GM13976 (cell line): ENCODE measurements at regions not wholly inside any gene's neighbourhood (a gene's known extent, or its start where the extent isn't known, plus 50 kb on each side); places are given as distances from the start of the nearest gene placed in this dataset.

Experiments used
- DNase-seq: peaks from one replicate; pipeline ENCODE4 v3.0.0; 2012; ENCODE audit warnings: low spot score
- CTCF ChIP-seq: IDR thresholded peaks from 2 replicates; pipeline ENCODE4 v1.5.1; 2012; ENCODE audit warnings: borderline replicate concordance, mild to moderate bottlenecking; ENCODE audit not compliant: insufficient read depth; ENCODE audit errors: extremely low read depth, missing control alignments, control extremely low read depth
- in situ Hi-C: fragments of 300-500 bp; cut with MboI; formaldehyde crosslinking; loops from one replicate; pipeline ENCODE4 v1.12.0; 2022; ENCODE audit warnings: low sequenced_read_pairs, mixed read lengths, inconsistent platforms; ENCODE audit not compliant: unreplicated experiment

DNA sequence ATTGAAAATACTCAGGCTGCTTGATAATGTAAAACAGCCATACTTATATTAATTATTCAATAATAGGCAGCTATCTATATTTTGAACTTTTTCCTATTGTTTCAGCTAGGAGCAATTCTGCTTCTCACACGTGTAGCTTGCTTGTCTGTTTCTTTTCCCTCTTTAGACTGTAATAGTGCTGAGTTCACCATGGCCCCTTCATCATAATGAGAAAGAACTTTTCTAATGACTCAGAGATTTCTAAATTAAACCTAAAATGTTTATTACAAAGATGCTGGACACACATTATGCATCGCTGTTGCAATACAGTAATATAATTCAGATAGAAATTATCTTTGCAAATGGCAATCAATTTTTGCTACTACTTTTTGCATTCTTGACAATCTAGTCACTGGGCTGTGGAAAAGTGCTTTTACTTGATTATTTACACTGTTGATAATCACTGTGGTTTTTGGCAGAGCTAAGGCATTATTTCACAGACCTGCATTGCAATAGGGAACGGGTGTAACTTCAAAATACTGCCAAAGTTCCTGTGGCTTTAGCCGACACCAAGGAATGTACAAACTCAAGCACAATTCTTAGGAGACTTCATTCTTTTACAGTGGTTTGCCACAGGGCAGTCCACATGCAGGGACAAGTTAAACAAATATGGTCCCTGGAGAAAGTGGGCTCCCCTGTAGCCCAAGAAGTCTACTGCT, 281.0 kb upstream of the TBL1XR1 start:
- in situ Hi-C loops, result no loop called here
- DNase-seq, result no peak
- TF ChIP-seq CTCF, result no peak

GRCh38 chr3:177479630-177480029, 282.3 kb upstream of the TBL1XR1 start:
- no peak for DNase-seq
- in situ Hi-C loops, result no loop called here
- TF ChIP-seq CTCF, result no peak

- no peak for TF ChIP-seq CTCF
- in situ Hi-C loops, result no loop called here
- DNase-seq, result no peak
Measured at GRCh38 chr3:177481329-177481728, 284.0 kb upstream of the TBL1XR1 start.

DNA sequence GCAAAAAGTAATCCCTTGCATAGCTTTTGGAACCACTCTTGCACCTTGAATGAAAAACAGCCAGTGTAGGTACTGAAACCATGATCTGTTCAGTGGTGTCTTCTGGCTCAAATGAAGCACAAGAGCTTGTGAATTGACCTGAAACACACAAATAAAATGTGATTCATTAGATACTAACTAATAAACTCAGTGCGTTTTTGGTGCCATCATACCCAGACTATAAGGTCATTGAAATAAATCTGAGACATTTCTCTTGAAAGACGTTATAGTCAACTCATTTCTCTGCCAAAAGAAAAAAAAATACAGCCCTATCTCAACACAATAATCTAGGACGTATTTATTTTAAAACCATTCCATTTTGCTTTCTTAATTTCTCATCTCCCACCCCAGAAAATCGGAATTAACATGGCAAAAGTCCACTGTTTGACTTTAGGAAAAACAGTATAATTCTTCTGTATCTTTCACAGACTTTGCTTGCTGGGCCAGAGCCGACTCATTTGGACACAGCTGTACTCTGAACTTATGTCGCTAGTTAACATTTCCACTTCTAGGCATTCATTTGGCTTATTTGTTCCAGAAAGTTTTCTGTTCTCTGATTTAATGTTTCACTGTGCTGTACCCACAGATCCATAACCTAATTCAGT, 284.9 kb upstream of the TBL1XR1 start:
- in situ Hi-C loops, result no loop called here
- no peak for TF ChIP-seq CTCF
- no peak for DNase-seq

- in situ Hi-C loops, result no loop called here
- TF ChIP-seq CTCF, result no peak
- no peak for DNase-seq
Measured at GRCh38 chr3:177483182-177483967, 286.1 kb upstream of the TBL1XR1 start.

DNA sequence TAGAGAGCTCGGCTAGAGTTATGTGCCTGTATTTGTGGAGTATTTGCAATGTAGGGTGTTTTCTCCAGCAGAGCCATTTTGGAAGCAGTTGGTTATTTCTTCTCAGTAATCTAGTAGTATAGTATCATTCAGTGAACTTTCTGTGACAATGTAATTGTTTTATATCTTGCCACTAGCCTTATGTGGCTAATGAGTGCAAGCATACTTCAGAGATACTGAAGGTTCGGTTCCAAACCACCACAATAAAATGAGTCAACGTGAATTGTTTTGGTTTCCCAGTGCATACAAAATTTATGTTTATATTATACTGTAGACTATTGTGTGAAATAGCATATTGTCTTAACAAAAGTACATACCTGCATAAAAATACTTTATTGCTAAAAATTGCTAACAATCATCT, 286.9 kb upstream of the TBL1XR1 start:
- in situ Hi-C loops, result no loop called here
- TF ChIP-seq CTCF, result no peak
- DNase-seq, result no peak
